HL-60/S4 treated with retinoic acid at 250 ng/mL for 4 days and 3 days (cell line): ENCODE measurements at regions not wholly inside any gene's neighbourhood (a gene's known extent, or its start where the extent isn't known, plus 50 kb on each side); places are given as distances from the start of the nearest gene placed in this dataset.

Source experiments
- in situ Hi-C: fragments of 300-500 bp; cut with MboI; formaldehyde crosslinking; loops from 2 replicates; pipeline ENCODE4 v1.7.0; 2022; ENCODE audit warnings: low sequenced_read_pairs

GRCh38 chr9:115209601-115210306 lies 91.8 kb upstream of the TNC start:
- in situ Hi-C loops: no loop called here

GRCh38 chr9:115210699-115211098 lies 92.7 kb upstream of the TNC start:
- in situ Hi-C loops: no loop called here

GRCh38 chr9:115211413-115212124 lies 93.6 kb upstream of the TNC start:
- in situ Hi-C loops: no loop called here

- in situ Hi-C loops: no loop called here
Observed at GRCh38 chr9:115212125-115212605, 94.2 kb upstream of the TNC start.

- in situ Hi-C loops: no loop called here
Observed at GRCh38 chr9:115212832-115213231, 94.9 kb upstream of the TNC start.

GRCh38 chr9:115213818-115214334 lies 95.9 kb upstream of the TNC start:
- in situ Hi-C loops: no loop called here

- in situ Hi-C loops: no loop called here
Observed at GRCh38 chr9:115216873-115217272, 98.9 kb upstream of the TNC start.

GRCh38 chr9:115220319-115221005 lies 102.5 kb upstream of the TNC start:
- in situ Hi-C loops: no loop called here

- in situ Hi-C loops: no loop called here
Observed at GRCh38 chr9:115223471-115223870, 105.5 kb upstream of the TNC start.

GRCh38 chr9:115225459-115226116 lies 107.6 kb upstream of the TNC start:
- in situ Hi-C loops: no loop called here

- in situ Hi-C loops: no loop called here
Observed at GRCh38 chr9:115226152-115226551, 108.2 kb upstream of the TNC start.

- in situ Hi-C loops: no loop called here
Observed at GRCh38 chr9:115229496-115229895, 111.5 kb upstream of the TNC start.

- in situ Hi-C loops: no loop called here
Observed at GRCh38 chr9:115230924-115231515, 113.1 kb upstream of the TNC start.

GRCh38 chr9:115232181-115232774 lies 114.3 kb upstream of the TNC start:
- in situ Hi-C loops: no loop called here

GRCh38 chr9:115234094-115234493 lies 116.1 kb upstream of the TNC start:
- in situ Hi-C loops: no loop called here

GRCh38 chr9:115235221-115235620 lies 117.3 kb upstream of the TNC start:
- in situ Hi-C loops: no loop called here

GRCh38 chr9:115237385-115237998 lies 119.5 kb upstream of the TNC start:
- in situ Hi-C loops: no loop called here

GRCh38 chr9:115240676-115241075 lies 122.7 kb upstream of the TNC start:
- in situ Hi-C loops: no loop called here

- in situ Hi-C loops: no loop called here
Observed at GRCh38 chr9:115241641-115242040, 123.7 kb upstream of the TNC start.

GRCh38 chr9:115249488-115249887 lies 131.5 kb upstream of the TNC start:
- in situ Hi-C loops: no loop called here
